ENCODE measurements at regions not wholly inside any gene's neighbourhood (a gene's known extent, or its start where the extent isn't known, plus 50 kb on each side); places are given as distances from the start of the nearest gene placed in this dataset.

DNA sequence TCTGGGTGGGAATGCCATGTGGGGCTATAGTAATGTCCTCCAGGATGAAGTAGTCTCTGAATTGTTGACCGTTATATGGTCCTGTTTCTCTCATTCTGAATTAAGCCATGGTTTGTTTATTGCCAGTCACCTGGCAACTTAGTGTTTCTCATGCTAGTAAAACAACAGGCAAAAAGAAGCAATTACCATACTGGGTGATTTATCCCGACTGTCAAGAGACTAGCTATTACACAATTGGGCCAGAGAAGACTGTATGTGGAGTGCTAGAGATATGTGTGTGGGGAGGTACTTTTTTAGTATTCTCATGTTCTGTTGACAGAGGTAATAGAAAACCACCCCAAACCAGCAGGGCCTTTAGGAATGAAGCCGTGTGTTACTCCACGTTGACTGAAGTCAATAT is 258.2 kb downstream of the TDRD3 start:
- ATAC-seq, result no peak
- TF ChIP-seq ZNF8 (CRISPR knock-in tag; IDR thresholded peaks at IDR 0.05), result no peak

DNA sequence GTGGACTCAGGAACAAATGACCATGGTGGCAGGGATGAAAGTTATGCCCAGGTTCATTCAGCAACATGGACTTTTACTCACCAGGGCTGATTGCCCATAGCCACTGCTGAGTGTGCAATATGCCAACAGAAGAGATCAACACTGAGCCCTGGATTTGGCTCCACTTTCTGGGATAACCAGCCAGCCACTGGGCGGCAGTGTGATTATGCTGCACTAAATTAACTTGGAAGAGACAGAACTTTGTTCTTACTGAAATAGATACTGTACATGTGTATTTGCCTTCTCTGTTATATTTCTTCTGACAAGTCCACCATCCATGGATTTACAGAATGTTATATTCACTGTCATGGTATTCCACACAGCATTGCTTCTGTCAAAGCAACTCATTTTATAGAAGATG is 257.4 kb downstream of the TDRD3 start:
- no peak for TF ChIP-seq BACH2 (CRISPR knock-in tag; IDR thresholded peaks at IDR 0.05; ENCODE audit: borderline replicate concordance)
- no peak for ATAC-seq

DNA sequence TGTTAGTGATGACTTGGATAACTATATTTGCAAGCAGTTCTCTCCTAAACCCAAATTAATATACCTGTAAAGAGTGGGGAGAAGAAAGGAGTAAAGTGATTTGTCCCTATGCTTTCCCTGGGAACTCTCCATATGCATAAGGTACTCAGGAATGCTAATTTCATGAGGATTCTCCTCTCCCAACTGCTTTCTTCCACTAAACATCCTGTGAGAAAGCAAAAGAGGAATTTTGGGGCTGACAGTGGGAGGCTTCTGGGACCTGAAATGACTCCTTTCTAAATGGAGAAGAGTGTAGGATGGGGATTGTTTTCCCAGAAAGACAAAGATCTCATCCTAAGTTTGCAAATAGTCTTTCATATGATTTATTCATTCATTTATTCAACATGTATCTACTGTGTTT is 250.5 kb downstream of the TDRD3 start:
- no peak for ATAC-seq
- TF ChIP-seq ARNTL (CRISPR knock-in tag; IDR thresholded peaks at IDR 0.05; ENCODE audit: borderline replicate concordance, low read depth), result no peak
- TF ChIP-seq, protein P1, sequence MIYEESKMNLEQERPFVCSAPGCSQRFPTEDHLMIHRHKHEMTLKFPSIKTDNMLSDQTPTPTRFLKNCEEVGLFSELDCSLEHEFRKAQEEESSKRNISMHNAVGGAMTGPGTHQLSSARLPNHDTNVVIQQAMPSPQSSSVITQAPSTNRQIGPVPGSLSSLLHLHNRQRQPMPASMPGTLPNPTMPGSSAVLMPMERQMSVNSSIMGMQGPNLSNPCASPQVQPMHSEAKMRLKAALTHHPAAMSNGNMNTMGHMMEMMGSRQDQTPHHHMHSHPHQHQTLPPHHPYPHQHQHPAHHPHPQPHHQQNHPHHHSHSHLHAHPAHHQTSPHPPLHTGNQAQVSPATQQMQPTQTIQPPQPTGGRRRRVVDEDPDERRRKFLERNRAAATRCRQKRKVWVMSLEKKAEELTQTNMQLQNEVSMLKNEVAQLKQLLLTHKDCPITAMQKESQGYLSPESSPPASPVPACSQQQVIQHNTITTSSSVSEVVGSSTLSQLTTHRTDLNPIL (CRISPR knock-in tag; IDR thresholded peaks at IDR 0.05; ENCODE audit: low read depth), result no peak
- no peak for TF ChIP-seq CSDC2 (CRISPR knock-in tag; IDR thresholded peaks at IDR 0.05)
- no peak for TF ChIP-seq TCF4 (CRISPR knock-in tag; IDR thresholded peaks at IDR 0.05; ENCODE audit: borderline replicate concordance)
- TF ChIP-seq SNAI2 (CRISPR knock-in tag; IDR thresholded peaks at IDR 0.05), result no peak
- no peak for TF ChIP-seq ZC3H10 (CRISPR knock-in tag; IDR thresholded peaks at IDR 0.05)
- TF ChIP-seq RARB (CRISPR knock-in tag; IDR thresholded peaks at IDR 0.05), result no peak
- TF ChIP-seq ESRRG (CRISPR knock-in tag; IDR thresholded peaks at IDR 0.05), result no peak
- no peak for TF ChIP-seq BACH2 (CRISPR knock-in tag; IDR thresholded peaks at IDR 0.05; ENCODE audit: borderline replicate concordance)
- no peak for TF ChIP-seq ISL1 (CRISPR knock-in tag; IDR thresholded peaks at IDR 0.05)
- TF ChIP-seq, protein P2, sequence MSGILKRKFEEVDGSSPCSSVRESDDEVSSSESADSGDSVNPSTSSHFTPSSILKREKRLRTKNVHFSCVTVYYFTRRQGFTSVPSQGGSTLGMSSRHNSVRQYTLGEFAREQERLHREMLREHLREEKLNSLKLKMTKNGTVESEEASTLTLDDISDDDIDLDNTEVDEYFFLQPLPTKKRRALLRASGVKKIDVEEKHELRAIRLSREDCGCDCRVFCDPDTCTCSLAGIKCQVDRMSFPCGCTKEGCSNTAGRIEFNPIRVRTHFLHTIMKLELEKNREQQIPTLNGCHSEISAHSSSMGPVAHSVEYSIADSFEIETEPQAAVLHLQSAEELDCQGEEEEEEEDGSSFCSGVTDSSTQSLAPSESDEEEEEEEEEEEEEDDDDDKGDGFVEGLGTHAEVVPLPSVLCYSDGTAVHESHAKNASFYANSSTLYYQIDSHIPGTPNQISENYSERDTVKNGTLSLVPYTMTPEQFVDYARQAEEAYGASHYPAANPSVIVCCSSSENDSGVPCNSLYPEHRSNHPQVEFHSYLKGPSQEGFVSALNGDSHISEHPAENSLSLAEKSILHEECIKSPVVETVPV (CRISPR knock-in tag; IDR thresholded peaks at IDR 0.05), result no peak

DNA sequence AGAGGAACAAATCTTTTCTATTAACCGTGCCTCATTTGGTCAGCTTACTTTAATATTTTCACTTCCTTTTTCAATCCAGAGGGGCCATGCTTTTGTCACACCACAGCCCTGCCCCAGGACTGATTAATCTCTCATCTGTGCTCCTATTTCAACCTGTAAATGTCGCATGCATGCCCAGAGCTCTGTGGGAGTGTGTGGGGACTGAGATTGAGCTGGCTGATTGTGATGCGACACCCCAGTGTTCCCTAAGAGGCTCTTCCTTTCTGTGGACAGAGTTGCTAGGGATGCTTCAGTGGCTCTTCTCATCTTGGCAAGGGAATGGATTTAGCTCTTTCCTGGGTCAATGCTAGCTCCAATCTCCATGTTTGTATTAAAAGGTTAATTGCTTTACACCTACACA is 249.6 kb downstream of the TDRD3 start:
- TF ChIP-seq OSR1 (CRISPR knock-in tag; IDR thresholded peaks at IDR 0.05) (no peak), ZNF70 (CRISPR knock-in tag; IDR thresholded peaks at IDR 0.05) (no peak), RARB (CRISPR knock-in tag; IDR thresholded peaks at IDR 0.05) (no peak), ARNTL (CRISPR knock-in tag; IDR thresholded peaks at IDR 0.05; ENCODE audit: borderline replicate concordance, low read depth) (no peak), GLIS3 (CRISPR knock-in tag; IDR thresholded peaks at IDR 0.05) (no peak)
- TF ChIP-seq, protein P3, sequence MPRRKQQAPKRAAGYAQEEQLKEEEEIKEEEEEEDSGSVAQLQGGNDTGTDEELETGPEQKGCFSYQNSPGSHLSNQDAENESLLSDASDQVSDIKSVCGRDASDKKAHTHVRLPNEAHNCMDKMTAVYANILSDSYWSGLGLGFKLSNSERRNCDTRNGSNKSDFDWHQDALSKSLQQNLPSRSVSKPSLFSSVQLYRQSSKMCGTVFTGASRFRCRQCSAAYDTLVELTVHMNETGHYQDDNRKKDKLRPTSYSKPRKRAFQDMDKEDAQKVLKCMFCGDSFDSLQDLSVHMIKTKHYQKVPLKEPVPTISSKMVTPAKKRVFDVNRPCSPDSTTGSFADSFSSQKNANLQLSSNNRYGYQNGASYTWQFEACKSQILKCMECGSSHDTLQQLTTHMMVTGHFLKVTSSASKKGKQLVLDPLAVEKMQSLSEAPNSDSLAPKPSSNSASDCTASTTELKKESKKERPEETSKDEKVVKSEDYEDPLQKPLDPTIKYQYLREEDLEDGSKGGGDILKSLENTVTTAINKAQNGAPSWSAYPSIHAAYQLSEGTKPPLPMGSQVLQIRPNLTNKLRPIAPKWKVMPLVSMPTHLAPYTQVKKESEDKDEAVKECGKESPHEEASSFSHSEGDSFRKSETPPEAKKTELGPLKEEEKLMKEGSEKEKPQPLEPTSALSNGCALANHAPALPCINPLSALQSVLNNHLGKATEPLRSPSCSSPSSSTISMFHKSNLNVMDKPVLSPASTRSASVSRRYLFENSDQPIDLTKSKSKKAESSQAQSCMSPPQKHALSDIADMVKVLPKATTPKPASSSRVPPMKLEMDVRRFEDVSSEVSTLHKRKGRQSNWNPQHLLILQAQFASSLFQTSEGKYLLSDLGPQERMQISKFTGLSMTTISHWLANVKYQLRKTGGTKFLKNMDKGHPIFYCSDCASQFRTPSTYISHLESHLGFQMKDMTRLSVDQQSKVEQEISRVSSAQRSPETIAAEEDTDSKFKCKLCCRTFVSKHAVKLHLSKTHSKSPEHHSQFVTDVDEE (CRISPR knock-in tag; IDR thresholded peaks at IDR 0.05), result no peak
- no peak for ATAC-seq

DNA sequence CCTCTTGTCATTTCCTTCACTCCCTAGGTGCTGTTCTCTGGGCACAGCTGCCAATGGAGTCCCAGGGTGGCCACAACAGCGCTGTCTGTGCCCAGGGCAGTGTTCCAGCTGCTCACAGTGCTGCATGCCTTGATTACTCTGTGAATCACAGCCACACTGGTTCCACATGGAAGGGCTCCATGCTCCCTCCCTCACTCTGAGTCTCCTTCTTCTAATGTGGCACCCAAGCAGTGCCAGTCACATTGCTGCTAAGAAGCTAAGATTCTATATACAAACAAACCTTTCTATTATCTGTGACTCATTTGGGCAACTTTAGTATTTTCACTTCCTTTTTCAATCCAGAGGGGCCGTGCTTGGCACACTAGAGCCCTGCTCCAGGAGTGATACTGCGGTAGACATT is 248.7 kb downstream of the TDRD3 start:
- ATAC-seq, result no peak
- no peak for TF ChIP-seq SNAI2 (CRISPR knock-in tag; IDR thresholded peaks at IDR 0.05)
- TF ChIP-seq, protein P2 (CRISPR knock-in tag; IDR thresholded peaks at IDR 0.05), result no peak
- no peak for TF ChIP-seq ESRRG (CRISPR knock-in tag; IDR thresholded peaks at IDR 0.05)
- no peak for TF ChIP-seq OSR1 (CRISPR knock-in tag; IDR thresholded peaks at IDR 0.05)
- TF ChIP-seq ARNTL (CRISPR knock-in tag; IDR thresholded peaks at IDR 0.05; ENCODE audit: borderline replicate concordance, low read depth), result no peak
- TF ChIP-seq ISL1 (CRISPR knock-in tag; IDR thresholded peaks at IDR 0.05), result no peak
- no peak for TF ChIP-seq ZFP30 (CRISPR knock-in tag; IDR thresholded peaks at IDR 0.05)
- TF ChIP-seq CSDC2 (CRISPR knock-in tag; IDR thresholded peaks at IDR 0.05), result no peak
- TF ChIP-seq, protein P1 (CRISPR knock-in tag; IDR thresholded peaks at IDR 0.05; ENCODE audit: low read depth), result no peak
- no peak for TF ChIP-seq TOX (CRISPR knock-in tag; IDR thresholded peaks at IDR 0.05; ENCODE audit: borderline replicate concordance)
- TF ChIP-seq GLIS3 (CRISPR knock-in tag; IDR thresholded peaks at IDR 0.05), result no peak
- no peak for TF ChIP-seq PPARA (CRISPR knock-in tag; IDR thresholded peaks at IDR 0.05; ENCODE audit: borderline replicate concordance)
- TF ChIP-seq ZNF70 (CRISPR knock-in tag; IDR thresholded peaks at IDR 0.05), result no peak

Data from SK-N-SH treated with all-trans-retinoic acid at 6 μM for 48 hours (cell line).